ENCODE measurements at regions not wholly inside any gene's neighbourhood (a gene's known extent, or its start where the extent isn't known, plus 50 kb on each side); places are given as distances from the start of the nearest gene placed in this dataset.

DNA sequence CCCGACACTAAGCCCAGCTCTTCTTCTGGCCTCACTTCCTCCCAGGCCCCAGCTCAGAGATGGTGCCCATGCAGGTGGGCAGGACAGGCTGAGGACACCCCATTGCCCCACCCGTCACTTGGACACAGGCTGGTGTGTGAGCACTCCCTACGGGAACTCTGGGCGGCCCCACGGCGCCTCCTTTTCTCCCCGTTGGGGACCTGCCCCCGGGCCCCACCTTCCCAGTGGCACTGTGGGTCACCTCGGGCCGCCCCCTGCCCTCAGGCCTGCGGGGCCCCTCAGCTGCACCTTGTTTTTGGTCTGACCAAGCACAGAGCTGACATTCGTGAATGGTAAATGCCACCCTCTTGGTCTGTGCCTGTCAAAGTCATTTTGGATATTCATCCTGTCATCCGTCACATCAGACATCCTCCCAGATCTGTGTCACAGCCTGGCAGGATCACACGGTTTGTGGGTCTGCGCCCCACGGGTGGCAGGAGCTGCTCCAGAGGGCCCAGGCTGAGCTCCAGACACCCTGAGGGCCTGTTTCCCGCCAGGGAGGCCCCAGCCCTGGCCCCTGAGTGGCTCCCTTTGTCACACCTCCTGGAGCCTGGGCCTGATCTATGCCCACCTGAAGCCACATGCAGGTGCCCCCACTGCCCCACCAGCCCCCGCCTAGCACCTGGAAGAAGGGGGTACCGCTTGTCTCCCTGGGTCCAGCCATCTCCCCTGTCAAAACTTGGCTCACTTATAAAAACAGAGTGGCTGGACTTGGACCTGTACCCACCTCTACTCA is 1188.5 kb downstream of the BRD1 start:
- no peak for TF ChIP-seq EZH2 (IDR thresholded peaks at IDR 0.05)
- no peak for TF ChIP-seq TCF7L2 (IDR thresholded peaks at IDR 0.05; ENCODE audit: borderline replicate concordance, extremely low read depth, insufficient read depth, insufficient read length)
- TF ChIP-seq, protein P1, sequence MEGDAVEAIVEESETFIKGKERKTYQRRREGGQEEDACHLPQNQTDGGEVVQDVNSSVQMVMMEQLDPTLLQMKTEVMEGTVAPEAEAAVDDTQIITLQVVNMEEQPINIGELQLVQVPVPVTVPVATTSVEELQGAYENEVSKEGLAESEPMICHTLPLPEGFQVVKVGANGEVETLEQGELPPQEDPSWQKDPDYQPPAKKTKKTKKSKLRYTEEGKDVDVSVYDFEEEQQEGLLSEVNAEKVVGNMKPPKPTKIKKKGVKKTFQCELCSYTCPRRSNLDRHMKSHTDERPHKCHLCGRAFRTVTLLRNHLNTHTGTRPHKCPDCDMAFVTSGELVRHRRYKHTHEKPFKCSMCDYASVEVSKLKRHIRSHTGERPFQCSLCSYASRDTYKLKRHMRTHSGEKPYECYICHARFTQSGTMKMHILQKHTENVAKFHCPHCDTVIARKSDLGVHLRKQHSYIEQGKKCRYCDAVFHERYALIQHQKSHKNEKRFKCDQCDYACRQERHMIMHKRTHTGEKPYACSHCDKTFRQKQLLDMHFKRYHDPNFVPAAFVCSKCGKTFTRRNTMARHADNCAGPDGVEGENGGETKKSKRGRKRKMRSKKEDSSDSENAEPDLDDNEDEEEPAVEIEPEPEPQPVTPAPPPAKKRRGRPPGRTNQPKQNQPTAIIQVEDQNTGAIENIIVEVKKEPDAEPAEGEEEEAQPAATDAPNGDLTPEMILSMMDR (IDR thresholded peaks at IDR 0.05 in 2 of 3, conservative IDR thresholded peaks at IDR 0.05 in 1 of 3; ENCODE audit: borderline replicate concordance in 1 of 3, insufficient read depth in 1 of 3, low read depth in 2 of 3, low read length in 2 of 3), result no peak
